Liver (tissue), 3 donors: ENCODE measurements at regions not wholly inside any gene's neighbourhood (a gene's known extent, or its start where the extent isn't known, plus 50 kb on each side); places are given as distances from the start of the nearest gene placed in this dataset.
A peak's percentile ranks its signal among the peaks of the same experiment; 100 is the strongest.

Experiments
- CTCF ChIP-seq: fragments of 150-350 bp; IDR thresholded peaks from 2 replicates; pipeline ENCODE4 v1.5.1; 2017; ENCODE audit warnings: improper control_type of control experiment, low read depth, low read length; ENCODE audit not compliant: missing input control
- GABPA ChIP-seq, 2 donors: IDR thresholded peaks in 1 of 2; conservative IDR thresholded peaks in 1 of 2; 2 replicates each; pipeline ENCODE4 v1.6.1; 2016; ENCODE audit warnings: antibody characterized with exemption in 2 of 2, mild to moderate bottlenecking in 1 of 2, moderate library complexity in 1 of 2
- JUND ChIP-seq, 2 donors: IDR thresholded peaks; 2 replicates each; pipeline ENCODE4 v1.6.1; 2016; ENCODE audit warnings: antibody characterized with exemption in 2 of 2
- RAD21 ChIP-seq, 2 donors: IDR thresholded peaks; 2 replicates each; pipeline ENCODE4 v1.6.1; 2016; ENCODE audit warnings: antibody characterized with exemption in 2 of 2, mild to moderate bottlenecking in 2 of 2
- SP1 ChIP-seq: IDR thresholded peaks from 2 replicates; pipeline ENCODE4 v1.6.1; 2018; ENCODE audit warnings: antibody characterized with exemption, mild to moderate bottlenecking
- TAF1 ChIP-seq: conservative IDR thresholded peaks from 2 replicates; pipeline ENCODE4 v1.6.1; 2016; ENCODE audit warnings: antibody characterized with exemption, mild to moderate bottlenecking
- YY1 ChIP-seq: IDR thresholded peaks from 2 replicates; pipeline ENCODE4 v1.6.1; 2016; ENCODE audit warnings: antibody characterized with exemption, mild to moderate bottlenecking
- TF ChIP-seq, protein P1 (sequence below): IDR thresholded peaks from 2 replicates; pipeline ENCODE4 v1.6.1; 2016; ENCODE audit warnings: antibody characterized with exemption, mild to moderate bottlenecking
- TF ChIP-seq, protein P2 (sequence below): IDR thresholded peaks from 2 replicates; pipeline ENCODE4 v1.6.1; 2016; ENCODE audit warnings: antibody characterized with exemption
- TF ChIP-seq, protein P3 (sequence below): IDR thresholded peaks from 2 replicates; pipeline ENCODE4 v1.6.1; 2016; ENCODE audit warnings: antibody characterized with exemption
- donor health status: healthy.
- donor health status: healthy.

DNA sequence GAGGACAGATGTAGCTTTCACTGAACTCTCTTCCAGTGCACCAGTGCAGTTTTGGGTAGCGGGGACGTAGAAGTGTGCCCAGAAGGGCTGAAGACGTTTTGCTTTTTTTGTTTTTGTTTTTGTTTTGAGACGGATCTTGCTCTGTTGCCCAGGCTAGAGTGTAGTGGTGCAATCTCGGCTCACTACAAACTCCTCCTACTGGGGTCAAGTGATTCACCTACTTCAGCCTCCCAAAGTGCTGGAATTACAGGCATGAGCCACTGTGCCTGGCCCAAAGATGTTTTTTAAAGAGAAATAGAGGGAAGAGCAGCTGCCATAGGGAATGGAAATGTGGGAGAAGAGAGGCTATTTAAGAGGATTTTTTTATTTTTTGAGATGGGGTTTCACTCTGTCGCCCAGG, 74.4 kb upstream of the ACSL1 start:
- TF ChIP-seq, protein P1, sequence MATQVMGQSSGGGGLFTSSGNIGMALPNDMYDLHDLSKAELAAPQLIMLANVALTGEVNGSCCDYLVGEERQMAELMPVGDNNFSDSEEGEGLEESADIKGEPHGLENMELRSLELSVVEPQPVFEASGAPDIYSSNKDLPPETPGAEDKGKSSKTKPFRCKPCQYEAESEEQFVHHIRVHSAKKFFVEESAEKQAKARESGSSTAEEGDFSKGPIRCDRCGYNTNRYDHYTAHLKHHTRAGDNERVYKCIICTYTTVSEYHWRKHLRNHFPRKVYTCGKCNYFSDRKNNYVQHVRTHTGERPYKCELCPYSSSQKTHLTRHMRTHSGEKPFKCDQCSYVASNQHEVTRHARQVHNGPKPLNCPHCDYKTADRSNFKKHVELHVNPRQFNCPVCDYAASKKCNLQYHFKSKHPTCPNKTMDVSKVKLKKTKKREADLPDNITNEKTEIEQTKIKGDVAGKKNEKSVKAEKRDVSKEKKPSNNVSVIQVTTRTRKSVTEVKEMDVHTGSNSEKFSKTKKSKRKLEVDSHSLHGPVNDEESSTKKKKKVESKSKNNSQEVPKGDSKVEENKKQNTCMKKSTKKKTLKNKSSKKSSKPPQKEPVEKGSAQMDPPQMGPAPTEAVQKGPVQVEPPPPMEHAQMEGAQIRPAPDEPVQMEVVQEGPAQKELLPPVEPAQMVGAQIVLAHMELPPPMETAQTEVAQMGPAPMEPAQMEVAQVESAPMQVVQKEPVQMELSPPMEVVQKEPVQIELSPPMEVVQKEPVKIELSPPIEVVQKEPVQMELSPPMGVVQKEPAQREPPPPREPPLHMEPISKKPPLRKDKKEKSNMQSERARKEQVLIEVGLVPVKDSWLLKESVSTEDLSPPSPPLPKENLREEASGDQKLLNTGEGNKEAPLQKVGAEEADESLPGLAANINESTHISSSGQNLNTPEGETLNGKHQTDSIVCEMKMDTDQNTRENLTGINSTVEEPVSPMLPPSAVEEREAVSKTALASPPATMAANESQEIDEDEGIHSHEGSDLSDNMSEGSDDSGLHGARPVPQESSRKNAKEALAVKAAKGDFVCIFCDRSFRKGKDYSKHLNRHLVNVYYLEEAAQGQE: no peak
- TF ChIP-seq CTCF: no peak
- TF ChIP-seq TAF1: no peak
- TF ChIP-seq SP1: no peak
- TF ChIP-seq RAD21 (IDR thresholded peaks at IDR 0.05): peak in 1 of 2 donors; percentile 27
- TF ChIP-seq, protein P2, sequence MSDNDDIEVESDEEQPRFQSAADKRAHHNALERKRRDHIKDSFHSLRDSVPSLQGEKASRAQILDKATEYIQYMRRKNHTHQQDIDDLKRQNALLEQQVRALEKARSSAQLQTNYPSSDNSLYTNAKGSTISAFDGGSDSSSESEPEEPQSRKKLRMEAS: no peak
- no peak for TF ChIP-seq YY1
- TF ChIP-seq GABPA (IDR thresholded peaks at IDR 0.05 in 1 of 2, conservative IDR thresholded peaks at IDR 0.05 in 1 of 2): no peak
- TF ChIP-seq, protein P3, sequence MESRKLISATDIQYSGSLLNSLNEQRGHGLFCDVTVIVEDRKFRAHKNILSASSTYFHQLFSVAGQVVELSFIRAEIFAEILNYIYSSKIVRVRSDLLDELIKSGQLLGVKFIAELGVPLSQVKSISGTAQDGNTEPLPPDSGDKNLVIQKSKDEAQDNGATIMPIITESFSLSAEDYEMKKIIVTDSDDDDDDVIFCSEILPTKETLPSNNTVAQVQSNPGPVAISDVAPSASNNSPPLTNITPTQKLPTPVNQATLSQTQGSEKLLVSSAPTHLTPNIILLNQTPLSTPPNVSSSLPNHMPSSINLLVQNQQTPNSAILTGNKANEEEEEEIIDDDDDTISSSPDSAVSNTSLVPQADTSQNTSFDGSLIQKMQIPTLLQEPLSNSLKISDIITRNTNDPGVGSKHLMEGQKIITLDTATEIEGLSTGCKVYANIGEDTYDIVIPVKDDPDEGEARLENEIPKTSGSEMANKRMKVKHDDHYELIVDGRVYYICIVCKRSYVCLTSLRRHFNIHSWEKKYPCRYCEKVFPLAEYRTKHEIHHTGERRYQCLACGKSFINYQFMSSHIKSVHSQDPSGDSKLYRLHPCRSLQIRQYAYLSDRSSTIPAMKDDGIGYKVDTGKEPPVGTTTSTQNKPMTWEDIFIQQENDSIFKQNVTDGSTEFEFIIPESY: no peak
- peak in 1 of 2 donors; percentile 29 for TF ChIP-seq JUND (IDR thresholded peaks at IDR 0.05)
